Transverse colon (tissue), 4 donors: ENCODE measurements at regions not wholly inside any gene's neighbourhood (a gene's known extent, or its start where the extent isn't known, plus 50 kb on each side); places are given as distances from the start of the nearest gene placed in this dataset.
A peak's percentile ranks its signal among the peaks of the same experiment; 100 is the strongest.

Experiments used
- DNase-seq: peaks from one replicate; pipeline ENCODE4 v3.0.0-alpha.2; 2019
- H3K27ac ChIP-seq, 4 donors: fragments of 200-600 bp; sonication (generic); 2 replicates each; pipeline ENCODE4 v1.5.1; 2016 to 2018; ENCODE audit warnings: inconsistent platforms in 4 of 4
- H3K27me3 ChIP-seq: fragments of 200-600 bp; sonication (generic); 2 replicates; pipeline ENCODE4 v1.5.1; 2017; ENCODE audit warnings: inconsistent platforms
- H3K36me3 ChIP-seq, 4 donors: fragments of 200-600 bp; sonication (generic); 2 replicates each; pipeline ENCODE4 v1.5.1; 2017 to 2019; ENCODE audit warnings: inconsistent platforms in 4 of 4
- H3K4me1 ChIP-seq, 4 donors: fragments of 200-600 bp; sonication (generic); 2 replicates each; pipeline ENCODE4 v1.5.1; 2017 to 2020; ENCODE audit warnings: inconsistent platforms in 4 of 4
- H3K4me3 ChIP-seq, 4 donors: fragments of 200-600 bp; sonication (generic); 1 replicate in 1 of 4; 2 replicates in 3 of 4; pipeline versions ENCODE4 v1.5.1 to v1.6.1; 2017 to 2019; ENCODE audit warnings: inconsistent platforms in 4 of 4
- H3K9me3 ChIP-seq, 2 donors: fragments of 200-600 bp; sonication (generic); 2 replicates each; pipeline ENCODE4 v1.5.1; 2017 to 2019; ENCODE audit warnings: inconsistent platforms in 2 of 2
- CTCF ChIP-seq, 5 experiments: fragments of 200-600 bp in 3 of 5; fragments of 450-650 bp in 2 of 5; sonication (generic) in 3 of 5; IDR thresholded peaks; 1 replicate in 2 of 5; 2 replicates in 3 of 5; pipeline ENCODE4 v1.5.1; 2016 to 2017; ENCODE audit warnings: antibody characterized with exemption in 5 of 5, inconsistent platforms in 3 of 5, mild to moderate bottlenecking in 2 of 5, moderate library complexity in 1 of 5
- EP300 ChIP-seq: sonication (generic); formaldehyde crosslinking; IDR thresholded peaks from one replicate; pipeline ENCODE4 v1.6.1; 2017; ENCODE audit warnings: antibody characterized with exemption, low read depth
- POLR2A ChIP-seq: fragments of 450-650 bp; IDR thresholded peaks from one replicate; pipeline ENCODE4 v1.6.1; 2016; ENCODE audit warnings: antibody characterized with exemption, mild to moderate bottlenecking, moderate library complexity
- POLR2AphosphoS5 ChIP-seq, 3 donors: sonication (generic); formaldehyde crosslinking; IDR thresholded peaks; one replicate each; pipeline ENCODE4 v1.6.1; 2016; ENCODE audit warnings: antibody characterized with exemption in 3 of 3
- WGBS, 2 donors: methylation state at CpG; one replicate each; pipeline ENCODE4 v1.1.5; 2018; ENCODE audit warnings: low coverage in 1 of 2; 5-methylcytosine and 5-hydroxymethylcytosine counted together
- in situ Hi-C, 4 donors: fragments of 200-750 bp; cut with MboI; loops; one replicate each; pipeline versions ENCODE4 v1.15.0 to v1.15.1; 2017; ENCODE audit warnings: low sequenced_read_pairs in 3 of 4, low pct_ligation_motif_present in 1 of 4, low pct_unique_long_range_greater_than_20kb in 1 of 4
- intact Hi-C: fragments of 100-400 bp; cut with DNase I; formaldehyde crosslinking; loops from one replicate; pipeline ENCODE4 v1.15.1; 2023; ENCODE audit warnings: low total_unique reads

GRCh38 chr4:129326571-129327460 lies 230.9 kb downstream of the C4orf33 start:
- in situ Hi-C loops (no loop called here), intact Hi-C loops (no loop called here)
- Histone ChIP-seq H3K27me3 (no peaks in the 10 kb centered on the region), H3K4me3 (no peak overlapping the region), H3K9me3 (no peaks in the 10 kb centered on the region), H3K4me1 (no peaks in the 10 kb centered on the region), H3K36me3 (no peaks in the 10 kb centered on the region), H3K27ac (peak overlapping the region in 1 of 4 donors; percentile 46)
- whole genome bisulfite sequencing, 2 donors: 40 to 52% methylated on average over 2 to 7 of the region's 7 CpGs
- no peak for DNase-seq
- TF ChIP-seq POLR2A: no peak

- in situ Hi-C loops (no loop called here), intact Hi-C loops (no loop called here)
- H3K27ac ChIP-seq: peak overlapping the region in 1 of 4 donors; percentile 46
Observed at GRCh38 chr4:129327637-129328036, 231.7 kb downstream of the C4orf33 start.

GRCh38 chr4:129328162-129328561 lies 232.2 kb downstream of the C4orf33 start:
- in situ Hi-C loops: no loop called here
- H3K27ac ChIP-seq: no peak overlapping the region

More at GRCh38 chr4:129327637-129328036, 231.7 kb downstream of the C4orf33 start:
- no peak for DNase-seq
- no peak for TF ChIP-seq CTCF (IDR thresholded peaks at IDR 0.05)
- no peak for TF ChIP-seq EP300
- no peak for TF ChIP-seq POLR2A
- no peaks in the 10 kb centered on the region for H3K36me3 ChIP-seq
- 78% methylated on average over 2 of the region's 2 CpGs for WGBS, 2 donors
- H3K4me3 ChIP-seq: no peak overlapping the region
- H3K9me3 ChIP-seq: no peaks in the 10 kb centered on the region
- no peaks in the 10 kb centered on the region for H3K27me3 ChIP-seq
- no peaks in the 10 kb centered on the region for H3K4me1 ChIP-seq

GRCh38 chr4:129334136-129334535 lies 238.2 kb downstream of the C4orf33 start:
- TF ChIP-seq CTCF (IDR thresholded peaks at IDR 0.05): no peak
- TF ChIP-seq EP300: no peak
- no peak for TF ChIP-seq POLR2A
- Histone ChIP-seq H3K4me1 (no peaks in the 10 kb centered on the region), H3K4me3 (no peak overlapping the region), H3K9me3 (no peaks in the 10 kb centered on the region), H3K27ac (no peak overlapping the region), H3K36me3 (no peaks in the 10 kb centered on the region), H3K27me3 (no peaks in the 10 kb centered on the region)
- no peak for DNase-seq
- intact Hi-C loops (no loop called here), in situ Hi-C loops (no loop called here)

More at GRCh38 chr4:129328162-129328561, 232.2 kb downstream of the C4orf33 start:
- intact Hi-C loops: no loop called here
- no peaks in the 10 kb centered on the region for H3K4me1 ChIP-seq
- H3K9me3 ChIP-seq: no peaks in the 10 kb centered on the region
- 29 to 39% methylated on average over 1 to 3 of the region's 3 CpGs for WGBS, 2 donors
- no peak for DNase-seq
- TF ChIP-seq POLR2AphosphoS5 (IDR thresholded peaks at IDR 0.05): no peak
- TF ChIP-seq POLR2A: no peak
- TF ChIP-seq CTCF (IDR thresholded peaks at IDR 0.05): no peak
- TF ChIP-seq EP300: no peak
- H3K36me3 ChIP-seq: no peaks in the 10 kb centered on the region
- no peak overlapping the region for H3K4me3 ChIP-seq
- H3K27me3 ChIP-seq: no peaks in the 10 kb centered on the region
